GM20000 (cell line): ENCODE measurements at regions not wholly inside any gene's neighbourhood (a gene's known extent, or its start where the extent isn't known, plus 50 kb on each side); places are given as distances from the start of the nearest gene placed in this dataset.

Source experiments
- DNase-seq: peaks from one replicate; pipeline ENCODE4 v3.0.0; 2012; ENCODE audit warnings: low spot score
- TF ChIP-seq, protein P1 (sequence below): IDR thresholded peaks from 2 replicates; pipeline ENCODE4 v1.5.1; 2012; ENCODE audit warnings: mild to moderate bottlenecking, control low read depth; ENCODE audit errors: extremely low read depth, missing control alignments

- TF ChIP-seq, protein P1, sequence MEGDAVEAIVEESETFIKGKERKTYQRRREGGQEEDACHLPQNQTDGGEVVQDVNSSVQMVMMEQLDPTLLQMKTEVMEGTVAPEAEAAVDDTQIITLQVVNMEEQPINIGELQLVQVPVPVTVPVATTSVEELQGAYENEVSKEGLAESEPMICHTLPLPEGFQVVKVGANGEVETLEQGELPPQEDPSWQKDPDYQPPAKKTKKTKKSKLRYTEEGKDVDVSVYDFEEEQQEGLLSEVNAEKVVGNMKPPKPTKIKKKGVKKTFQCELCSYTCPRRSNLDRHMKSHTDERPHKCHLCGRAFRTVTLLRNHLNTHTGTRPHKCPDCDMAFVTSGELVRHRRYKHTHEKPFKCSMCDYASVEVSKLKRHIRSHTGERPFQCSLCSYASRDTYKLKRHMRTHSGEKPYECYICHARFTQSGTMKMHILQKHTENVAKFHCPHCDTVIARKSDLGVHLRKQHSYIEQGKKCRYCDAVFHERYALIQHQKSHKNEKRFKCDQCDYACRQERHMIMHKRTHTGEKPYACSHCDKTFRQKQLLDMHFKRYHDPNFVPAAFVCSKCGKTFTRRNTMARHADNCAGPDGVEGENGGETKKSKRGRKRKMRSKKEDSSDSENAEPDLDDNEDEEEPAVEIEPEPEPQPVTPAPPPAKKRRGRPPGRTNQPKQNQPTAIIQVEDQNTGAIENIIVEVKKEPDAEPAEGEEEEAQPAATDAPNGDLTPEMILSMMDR, result no peak
- no peak for DNase-seq
Measured at GRCh38 chr18:24990671-24991134, 361.3 kb downstream of the ZNF521 start.

DNA sequence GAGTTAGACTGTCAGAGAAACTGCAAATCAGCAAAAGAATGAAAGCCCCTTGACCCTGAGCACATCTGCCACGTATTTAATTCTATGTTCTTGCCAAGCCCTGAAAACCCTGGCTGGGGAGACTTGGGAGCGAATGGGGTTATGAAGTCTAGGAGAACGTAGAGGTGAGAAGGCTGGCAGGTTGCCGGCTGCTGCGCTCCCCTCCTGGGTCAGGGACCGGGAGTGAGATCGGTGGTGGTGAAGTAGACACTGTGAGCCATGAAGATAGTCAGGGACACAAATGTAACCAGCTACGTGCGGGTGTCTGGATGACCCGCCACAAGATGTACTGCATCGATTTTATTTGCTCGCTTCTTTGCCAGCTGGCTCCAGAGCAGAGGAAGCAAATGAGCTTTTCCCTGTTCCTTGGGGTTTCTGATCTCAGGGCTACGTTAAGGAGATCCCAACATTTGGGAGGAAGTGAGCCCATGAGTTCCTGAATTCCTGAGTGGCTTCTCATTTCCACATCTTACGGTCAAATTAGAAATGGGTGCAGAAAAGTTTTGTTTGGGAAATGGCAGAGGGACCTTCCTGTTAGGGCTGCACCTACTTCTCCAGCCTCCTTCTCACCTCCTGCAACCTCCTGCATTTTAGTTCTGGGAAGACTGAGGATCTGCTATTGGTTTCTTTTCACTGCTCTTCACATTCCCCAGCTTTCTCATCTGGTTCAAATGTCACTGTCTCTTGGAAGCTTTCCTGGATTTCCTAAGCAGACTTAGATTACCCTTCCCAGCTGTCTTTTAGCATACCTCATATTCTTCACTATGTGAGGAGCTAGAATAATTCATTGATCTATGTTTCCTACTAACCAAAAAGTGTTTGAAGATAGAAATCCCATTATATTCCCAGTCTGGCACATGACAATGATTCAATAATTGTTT is 360.6 kb downstream of the ZNF521 start:
- TF ChIP-seq, protein P1, result no peak

DNA sequence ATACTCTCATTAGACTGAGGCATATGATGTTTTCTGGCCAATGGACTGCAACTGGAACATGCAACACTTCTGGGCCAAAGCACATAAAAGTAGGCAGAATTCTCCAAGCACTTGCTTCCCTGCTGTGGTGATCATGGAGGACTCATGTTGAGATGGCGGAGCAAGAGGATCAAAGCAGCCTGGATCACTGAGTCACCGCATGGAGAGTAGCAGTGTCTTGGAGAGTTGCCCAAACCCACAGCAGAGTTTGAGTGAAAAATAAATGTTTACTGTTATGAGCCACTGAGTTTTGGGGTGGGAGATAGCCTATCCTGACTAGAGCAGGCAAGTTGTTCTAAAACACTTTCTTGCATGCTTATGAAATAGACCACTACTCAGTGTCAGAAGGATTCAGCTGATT is 359.5 kb downstream of the ZNF521 start:
- TF ChIP-seq, protein P1, result no peak
- DNase-seq, result no peak

More for the DNA sequence above, 360.6 kb downstream of the ZNF521 start:
- DNase-seq, result no peak

DNA sequence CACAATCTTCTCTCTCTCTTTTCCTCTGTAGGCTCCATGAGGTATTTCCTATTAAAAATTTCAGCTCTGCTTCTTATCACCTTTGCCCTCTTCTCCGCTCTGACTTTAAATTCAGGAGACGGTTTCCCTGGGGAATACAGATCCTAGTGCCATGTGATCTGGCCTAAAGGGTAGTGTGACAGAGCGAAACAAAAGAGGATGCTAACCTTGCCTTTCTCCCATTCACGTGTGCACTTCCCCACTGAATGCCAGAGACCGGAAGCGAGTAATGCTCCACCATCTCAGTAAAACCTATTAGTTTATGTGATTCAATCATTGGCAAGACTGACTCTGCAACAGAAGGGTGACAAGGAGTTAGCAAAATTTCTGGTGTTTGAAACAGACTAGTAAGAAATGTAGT is 358.3 kb downstream of the ZNF521 start:
- TF ChIP-seq, protein P1, result no peak

DNA sequence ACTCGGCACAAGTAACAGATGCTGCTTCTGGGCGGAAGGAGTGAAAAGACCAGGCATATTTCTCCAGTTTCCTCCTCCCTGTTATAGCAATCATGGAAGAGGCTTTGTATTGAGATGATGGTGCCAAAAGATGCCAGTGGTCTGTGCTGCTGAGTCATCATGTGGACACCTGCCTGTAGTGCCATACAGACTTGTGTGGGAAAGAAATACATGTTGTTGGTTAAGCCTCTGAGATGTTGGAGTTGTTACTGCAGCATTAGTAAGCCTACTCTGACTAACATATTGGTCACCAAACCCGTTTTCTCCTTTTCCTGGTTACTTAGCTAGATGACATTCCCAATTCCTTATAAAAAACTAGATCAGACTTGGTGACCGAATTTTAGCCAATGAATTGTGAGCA is 356.9 kb downstream of the ZNF521 start:
- DNase-seq, result no peak
- TF ChIP-seq, protein P1, result no peak

More for the DNA sequence above, 358.3 kb downstream of the ZNF521 start:
- DNase-seq, result no peak

- no peak for DNase-seq
- TF ChIP-seq, protein P1, result no peak
Measured at GRCh38 chr18:24995755-24996154, 356.2 kb downstream of the ZNF521 start.

DNA sequence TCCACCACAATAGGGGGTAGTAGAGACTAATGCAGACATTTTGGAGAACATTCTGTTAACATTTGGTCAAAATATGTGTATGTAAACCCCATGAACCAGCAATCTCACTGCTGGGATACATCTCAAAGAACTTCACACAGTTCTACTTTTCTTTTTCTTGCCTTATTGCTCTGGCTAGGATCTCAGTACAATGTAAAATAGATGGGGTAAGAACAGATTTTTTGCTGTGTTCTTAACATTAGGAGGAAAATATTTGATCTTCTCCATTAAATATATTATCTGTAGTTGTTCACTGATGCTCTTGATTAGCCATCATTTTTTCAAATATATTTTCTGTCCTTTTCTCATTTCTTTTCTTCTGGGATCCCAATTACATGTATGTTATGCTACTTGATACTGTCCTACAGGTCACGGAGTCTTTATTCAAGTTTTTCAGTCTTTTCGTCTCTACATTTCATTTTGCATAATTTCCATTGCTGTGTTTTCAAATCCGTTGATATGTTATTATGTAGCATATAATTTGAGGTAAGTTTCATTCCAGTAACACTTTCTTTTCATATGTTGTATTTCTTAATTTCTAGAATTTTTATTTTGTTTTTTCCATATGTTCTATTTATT is 352.2 kb downstream of the ZNF521 start:
- TF ChIP-seq, protein P1, result no peak
- no peak for DNase-seq
